Endodermal cell (in vitro differentiated cells): ENCODE measurements at regions not wholly inside any gene's neighbourhood (a gene's known extent, or its start where the extent isn't known, plus 50 kb on each side); places are given as distances from the start of the nearest gene placed in this dataset.

Experiments
- DNase-seq: peaks from one replicate; pipeline ENCODE4 v3.0.0-alpha.2; 2017
- H3K27ac ChIP-seq: 2 replicates; pipeline ENCODE4 v1.5.1; 2013; ENCODE audit warnings: mild to moderate bottlenecking, low read depth, low read length, moderate library complexity
- H3K27me3 ChIP-seq: 2 replicates; pipeline ENCODE4 v1.6.1; 2013; ENCODE audit warnings: mild to moderate bottlenecking, low read length, moderate library complexity; ENCODE audit not compliant: insufficient read depth, control insufficient read depth, poor library complexity, severe bottlenecking
- H3K36me3 ChIP-seq: 2 replicates; pipeline ENCODE4 v1.7.0; 2013; ENCODE audit warnings: mild to moderate bottlenecking, low read length, moderate library complexity; ENCODE audit not compliant: control insufficient read depth, insufficient read depth
- H3K4me1 ChIP-seq: one replicate; pipeline ENCODE4 v1.7.0; 2013; ENCODE audit warnings: low read length; ENCODE audit not compliant: control insufficient read depth, insufficient read depth
- H3K4me3 ChIP-seq: 2 replicates; pipeline ENCODE4 v1.5.1; 2013; ENCODE audit warnings: mild to moderate bottlenecking, low read length, moderate library complexity
- H3K9ac ChIP-seq: 2 replicates; pipeline ENCODE4 v1.6.1; 2013; ENCODE audit warnings: mild to moderate bottlenecking, low read length, moderate library complexity; ENCODE audit not compliant: poor library complexity, severe bottlenecking; ENCODE audit errors: extremely low read depth
- H3K9me3 ChIP-seq: 2 replicates; pipeline ENCODE4 v1.6.1; 2013; ENCODE audit warnings: mild to moderate bottlenecking, low read length, moderate library complexity; ENCODE audit not compliant: control insufficient read depth
- H3K27ac Mint-ChIP-seq: 2 replicates; pipeline ENCODE4 v1.8.0; 2020; ENCODE audit warnings: mixed read lengths
- H3K27me3 Mint-ChIP-seq: 2 replicates; pipeline ENCODE4 v1.8.0; 2021; ENCODE audit warnings: mild to moderate bottlenecking, mixed read lengths; ENCODE audit not compliant: insufficient read depth
- H3K36me3 Mint-ChIP-seq: 2 replicates; pipeline ENCODE4 v1.8.0; 2020; ENCODE audit warnings: low read depth, mixed read lengths
- H3K4me1 Mint-ChIP-seq: 2 replicates; pipeline ENCODE4 v1.8.0; 2020; ENCODE audit warnings: mixed read lengths
- H3K4me3 Mint-ChIP-seq: 2 replicates; pipeline ENCODE4 v1.8.0; 2020; ENCODE audit warnings: mild to moderate bottlenecking, moderate library complexity, mixed read lengths
- H3K9me3 Mint-ChIP-seq: 2 replicates; pipeline ENCODE4 v1.8.0; 2020; ENCODE audit warnings: mild to moderate bottlenecking, mixed read lengths
- WGBS, 2 experiments: methylation state at CpG; one replicate each; pipeline versions ENCODE4 v1.1.5 to v1.1.7; 2013; ENCODE audit warnings: missing lambda C conversion rate in 2 of 2, mixed read lengths in 1 of 2; ENCODE audit not compliant: insufficient coverage in 1 of 2, insufficient read length in 1 of 2; 5-methylcytosine and 5-hydroxymethylcytosine counted together
- TF ChIP-seq, protein P1 (sequence below): fragments of 200-600 bp; sonication (generic); conservative IDR thresholded peaks from 2 replicates; pipeline ENCODE4 v1.5.0; 2021; ENCODE audit warnings: antibody characterized with exemption, mild to moderate bottlenecking

DNA sequence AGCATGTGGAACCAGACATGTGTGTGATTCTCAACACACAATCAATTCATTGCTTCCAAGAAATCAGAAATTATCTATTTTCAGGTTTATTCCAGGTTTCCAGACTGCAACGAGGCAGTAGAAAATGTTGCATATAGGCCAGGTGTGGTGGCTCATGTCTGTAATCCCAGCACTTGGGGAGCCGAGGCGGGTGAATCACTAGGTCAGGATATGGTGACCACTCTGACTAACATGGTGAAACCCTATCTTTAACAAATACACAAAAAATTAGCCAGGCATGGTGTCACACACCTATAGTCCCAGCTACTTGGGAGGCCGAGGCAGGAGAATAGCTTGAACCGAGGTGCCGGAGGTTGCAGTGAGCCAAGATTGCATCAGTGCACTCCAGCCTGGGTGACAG lies 1289.9 kb downstream of the NLGN4Y start:
- no peaks in the 10 kb centered on the region for H3K36me3 Mint-ChIP-seq

More for the DNA sequence above, 1289.9 kb downstream of the NLGN4Y start:
- Histone ChIP-seq H3K4me3 (no peak overlapping the region), H3K4me1 (no peaks in the 10 kb centered on the region), H3K9ac (no peak overlapping the region), H3K27ac (no peak overlapping the region), H3K27me3 (no peaks in the 10 kb centered on the region), H3K9me3 (no peaks in the 10 kb centered on the region), H3K36me3 (no peaks in the 10 kb centered on the region)
- Mint-ChIP-seq H3K27me3 (no peaks in the 10 kb centered on the region), H3K27ac (no peak overlapping the region), H3K4me1 (no peaks in the 10 kb centered on the region), H3K9me3 (no peaks in the 10 kb centered on the region), H3K4me3 (no peak overlapping the region)
- no peak for DNase-seq
- 40 to 100% methylated on average over 1 to 6 of the region's 6 CpGs for WGBS, 2 experiments
- TF ChIP-seq, protein P1, sequence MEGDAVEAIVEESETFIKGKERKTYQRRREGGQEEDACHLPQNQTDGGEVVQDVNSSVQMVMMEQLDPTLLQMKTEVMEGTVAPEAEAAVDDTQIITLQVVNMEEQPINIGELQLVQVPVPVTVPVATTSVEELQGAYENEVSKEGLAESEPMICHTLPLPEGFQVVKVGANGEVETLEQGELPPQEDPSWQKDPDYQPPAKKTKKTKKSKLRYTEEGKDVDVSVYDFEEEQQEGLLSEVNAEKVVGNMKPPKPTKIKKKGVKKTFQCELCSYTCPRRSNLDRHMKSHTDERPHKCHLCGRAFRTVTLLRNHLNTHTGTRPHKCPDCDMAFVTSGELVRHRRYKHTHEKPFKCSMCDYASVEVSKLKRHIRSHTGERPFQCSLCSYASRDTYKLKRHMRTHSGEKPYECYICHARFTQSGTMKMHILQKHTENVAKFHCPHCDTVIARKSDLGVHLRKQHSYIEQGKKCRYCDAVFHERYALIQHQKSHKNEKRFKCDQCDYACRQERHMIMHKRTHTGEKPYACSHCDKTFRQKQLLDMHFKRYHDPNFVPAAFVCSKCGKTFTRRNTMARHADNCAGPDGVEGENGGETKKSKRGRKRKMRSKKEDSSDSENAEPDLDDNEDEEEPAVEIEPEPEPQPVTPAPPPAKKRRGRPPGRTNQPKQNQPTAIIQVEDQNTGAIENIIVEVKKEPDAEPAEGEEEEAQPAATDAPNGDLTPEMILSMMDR, result no peak
